NCI-H69 (cell line): ENCODE measurements at regions not wholly inside any gene's neighbourhood (a gene's known extent, or its start where the extent isn't known, plus 50 kb on each side); places are given as distances from the start of the nearest gene placed in this dataset.

ENCODE experiments used
- DNase-seq: peaks from one replicate; lab custom pipeline; 2025; lab: John Stamatoyannopoulos, UW

DNA sequence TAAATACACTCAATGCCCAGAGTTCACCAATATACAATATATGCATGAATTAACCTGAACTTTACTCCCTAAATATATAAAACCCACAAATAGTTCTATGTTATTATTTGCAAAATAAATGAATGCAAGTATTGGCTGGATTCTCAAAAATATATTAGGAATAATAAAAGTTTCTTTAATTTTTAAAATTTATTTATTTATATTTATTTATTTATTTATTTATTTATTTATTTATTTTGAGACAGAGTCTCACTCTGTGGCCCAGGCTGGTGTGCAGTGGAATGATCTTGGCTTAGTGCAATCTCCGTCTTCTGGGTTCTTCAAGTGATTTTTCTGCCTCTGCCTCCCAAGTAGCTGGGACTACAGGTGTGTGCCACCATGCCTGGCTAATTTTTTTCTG is 88.7 kb upstream of the TMEFF2 start:
- no peak for DNase-seq

DNA sequence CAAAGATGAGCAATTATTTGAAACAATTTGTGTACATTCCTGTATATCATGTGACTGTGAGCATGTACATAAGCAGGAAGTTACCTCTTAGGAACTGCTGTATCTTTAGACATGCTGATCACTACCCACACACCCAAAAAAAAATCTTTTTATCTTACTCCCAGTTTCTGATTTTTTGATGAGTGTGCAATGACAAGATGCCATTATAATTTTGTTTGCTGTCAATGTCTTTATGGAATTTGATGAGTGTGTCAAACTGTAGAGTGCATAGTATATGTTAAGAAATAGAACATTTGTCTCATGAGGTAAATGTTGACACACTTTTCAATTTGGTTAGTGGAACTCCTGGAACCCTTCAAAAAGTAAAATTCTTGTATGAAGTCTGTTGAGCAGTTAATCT is 84.0 kb upstream of the TMEFF2 start:
- DNase-seq: no peak

DNA sequence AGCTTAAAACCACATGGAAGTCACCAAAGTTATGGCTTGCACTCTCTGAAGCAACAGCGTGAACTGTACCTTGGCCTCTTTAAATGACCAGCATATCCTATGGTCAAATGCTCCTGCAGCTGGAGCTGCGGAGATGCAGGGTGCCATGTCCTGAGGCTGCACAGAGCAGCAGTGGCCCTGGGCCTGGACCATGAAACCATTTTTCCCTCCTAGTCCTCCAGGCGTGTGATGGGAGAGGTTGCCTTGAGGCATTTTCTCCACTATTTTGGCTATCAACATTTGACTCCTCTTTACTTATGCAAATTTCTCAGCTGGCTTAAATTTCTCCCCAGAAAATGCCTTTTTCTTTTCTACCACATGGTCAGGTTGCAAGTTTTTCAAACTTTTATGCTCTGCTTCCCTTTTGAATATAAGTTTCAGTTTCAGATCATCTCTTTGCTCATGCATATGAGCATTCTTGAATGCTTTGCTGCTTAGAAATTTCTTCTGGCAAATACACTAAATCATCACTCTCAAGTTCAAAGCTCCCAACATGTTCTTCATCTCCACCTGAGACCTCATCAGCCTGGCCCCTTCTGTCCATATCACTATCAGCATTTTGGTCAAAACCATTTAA is 82.9 kb upstream of the TMEFF2 start:
- no peak for DNase-seq

DNA sequence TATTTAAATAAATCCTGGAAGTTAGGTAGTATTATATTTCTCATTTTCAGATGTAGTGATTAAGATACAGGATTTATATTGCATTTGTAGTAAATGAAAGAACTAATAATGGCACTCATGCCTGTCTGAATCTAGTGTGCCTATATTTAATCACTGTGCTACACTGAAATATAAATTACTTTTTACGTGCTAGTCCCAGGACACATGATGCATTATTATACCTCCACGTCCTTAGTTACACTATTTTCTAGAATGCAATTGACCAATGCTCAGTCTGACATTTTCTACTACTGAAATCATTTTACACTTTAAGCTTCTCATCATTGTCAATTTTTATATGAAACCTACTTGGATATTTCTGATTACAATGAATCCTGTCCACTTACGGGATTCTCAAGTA is 80.9 kb upstream of the TMEFF2 start:
- no peak for DNase-seq

DNA sequence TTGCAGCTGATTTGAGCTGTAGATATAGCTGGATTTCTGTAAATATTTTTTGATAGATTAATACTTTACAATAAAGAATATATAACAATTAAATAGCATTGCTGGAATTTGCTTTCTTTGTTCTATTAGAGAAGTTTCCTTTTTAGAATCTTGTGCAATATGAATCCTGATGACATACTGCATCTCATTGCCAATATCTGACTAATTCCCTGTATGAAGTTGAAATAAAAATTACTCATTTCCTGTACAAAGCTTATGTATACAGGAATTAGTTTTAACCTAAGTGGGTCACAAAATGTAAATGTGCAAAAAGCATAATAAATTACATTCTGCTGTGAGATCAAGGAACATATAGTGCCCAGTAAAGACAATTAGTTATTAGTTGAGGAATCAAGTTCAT is 72.8 kb upstream of the TMEFF2 start:
- no peak for DNase-seq

DNA sequence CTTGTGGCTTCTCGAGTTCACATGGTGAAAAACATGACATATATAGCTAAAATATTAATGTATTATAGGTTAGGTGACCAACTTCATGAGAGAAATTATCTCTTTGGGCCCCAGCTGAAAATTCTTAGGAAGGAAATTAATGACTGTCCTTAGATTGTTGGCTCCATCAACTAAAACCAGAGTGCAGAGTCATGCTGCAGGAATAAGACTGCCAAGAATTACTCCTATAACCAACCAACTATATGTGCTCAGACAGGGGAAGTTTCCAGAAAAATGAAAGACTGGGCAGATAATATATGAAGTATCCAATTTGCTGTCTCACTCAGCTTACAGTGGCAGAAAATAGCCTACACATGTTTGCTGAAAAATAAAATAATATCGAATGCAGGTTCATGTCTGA is 71.0 kb upstream of the TMEFF2 start:
- DNase-seq: no peak

DNA sequence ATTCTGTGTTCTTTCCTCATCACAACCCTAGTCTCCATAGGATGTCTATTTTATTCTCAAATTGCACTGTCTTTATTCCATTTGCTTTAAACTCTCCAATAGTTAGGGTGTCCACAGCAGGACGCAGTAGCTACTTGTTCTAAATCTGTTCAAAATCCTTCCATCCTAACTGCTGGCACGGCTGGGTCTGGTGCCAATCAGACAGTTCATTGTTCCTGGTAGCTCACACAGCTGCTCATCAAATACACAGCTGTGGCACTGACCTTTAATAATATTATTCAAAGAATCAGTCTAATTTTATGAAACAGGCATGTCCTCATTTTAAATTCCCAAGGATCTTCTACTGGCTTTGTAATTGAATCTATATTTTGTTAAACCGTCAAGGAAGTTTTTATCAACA is 59.7 kb upstream of the TMEFF2 start:
- DNase-seq: peak; percentile 7

DNA sequence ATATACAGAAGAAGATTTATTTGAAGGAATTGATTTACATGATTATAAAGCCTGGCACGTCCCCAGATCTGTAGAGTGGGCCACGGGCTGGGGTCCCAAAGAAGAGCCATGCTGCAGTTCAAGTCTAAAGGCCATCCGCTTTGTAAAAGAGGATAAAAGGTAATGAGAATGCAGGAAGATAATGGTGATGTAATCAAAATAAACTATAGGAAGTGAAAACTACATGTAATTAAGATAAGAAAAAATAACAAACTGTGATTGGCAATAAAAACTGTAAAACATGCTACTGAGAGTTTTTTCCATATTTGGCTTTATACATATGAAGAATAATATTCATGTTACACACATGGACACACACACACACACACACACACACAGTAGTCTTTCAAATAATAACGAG is 59.0 kb upstream of the TMEFF2 start:
- DNase-seq: no peak

DNA sequence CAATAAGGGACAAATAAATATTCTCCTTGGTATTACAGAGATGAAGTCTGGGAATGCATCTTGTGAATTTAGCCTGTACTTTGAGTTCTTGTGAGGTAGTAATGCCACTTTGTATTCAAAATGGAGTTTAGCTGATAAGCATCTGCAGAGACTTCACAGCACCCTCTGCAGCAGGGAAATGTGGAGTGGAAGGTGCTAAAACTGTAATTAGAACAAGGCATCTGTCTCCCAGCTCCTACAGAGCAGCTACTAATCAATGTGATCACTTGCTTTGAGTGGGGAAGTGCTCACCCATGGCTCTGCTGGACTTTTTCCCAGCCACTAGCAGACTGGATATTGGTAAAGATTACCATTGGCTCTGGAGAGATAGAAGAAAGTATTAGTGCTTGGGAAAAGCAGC is 56.2 kb upstream of the TMEFF2 start:
- no peak for DNase-seq

DNA sequence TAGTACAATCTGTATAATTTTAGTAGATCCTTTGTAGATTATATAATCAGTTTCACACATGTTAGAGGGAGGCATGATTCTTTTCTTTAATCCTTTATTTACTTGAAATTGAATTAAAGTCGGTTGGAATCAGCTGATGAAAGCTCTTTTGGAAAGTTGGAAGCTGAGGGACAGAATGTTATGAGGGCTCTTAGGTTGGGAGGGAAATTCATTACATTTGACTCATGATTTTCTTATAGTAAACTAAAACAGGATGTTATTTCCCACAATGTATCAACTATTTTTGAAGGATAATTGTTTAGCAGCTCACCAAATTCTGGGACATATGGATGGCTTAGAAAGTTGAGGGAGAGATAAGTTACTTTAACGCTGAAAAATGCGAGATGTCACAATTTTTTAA is 52.7 kb upstream of the TMEFF2 start:
- DNase-seq: no peak

DNA sequence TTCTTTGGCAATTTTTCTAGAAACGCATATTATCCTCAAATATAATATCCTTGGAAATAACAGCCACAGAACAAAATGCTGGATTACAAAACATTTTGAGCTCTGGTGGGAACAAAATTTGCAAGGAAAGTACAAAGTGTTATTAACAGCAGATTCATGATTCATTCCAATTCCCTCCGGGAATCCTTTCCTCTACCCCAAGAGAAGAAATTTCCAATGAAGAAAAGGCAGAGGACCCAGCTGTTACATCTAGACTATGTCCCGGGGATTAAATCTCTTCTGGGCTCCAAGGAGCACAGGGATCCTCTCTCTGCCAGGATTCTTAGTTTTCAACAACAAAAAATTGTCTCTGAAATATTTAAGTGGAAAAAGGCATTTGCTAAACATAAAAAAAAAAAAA is 51.6 kb upstream of the TMEFF2 start:
- DNase-seq: no peak

DNA sequence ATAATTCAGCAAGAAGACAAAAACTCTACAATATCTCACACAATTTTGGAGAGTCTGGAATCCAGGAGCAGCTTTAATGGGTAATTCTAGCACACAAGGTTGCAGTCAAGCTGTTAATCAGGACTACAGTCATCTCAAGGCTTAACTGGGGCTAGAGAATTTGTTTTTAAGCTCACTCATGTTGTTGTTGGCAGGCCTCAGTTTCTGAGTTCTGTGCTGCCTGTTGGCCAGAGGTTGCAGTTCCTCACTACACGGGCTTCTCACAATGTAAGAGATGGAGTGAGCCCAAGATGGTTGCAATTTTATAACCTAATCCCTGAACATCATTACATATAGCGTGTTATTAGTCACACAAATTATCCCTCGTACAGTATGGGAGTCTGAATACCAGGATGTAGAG is 50.6 kb upstream of the TMEFF2 start:
- no peak for DNase-seq
